SK-N-SH treated with all-trans-retinoic acid at 6 μM for 48 hours (cell line): ENCODE measurements at regions not wholly inside any gene's neighbourhood (a gene's known extent, or its start where the extent isn't known, plus 50 kb on each side); places are given as distances from the start of the nearest gene placed in this dataset.

Experiments
- ATAC-seq: fragments of 200-7000 bp; cut with Tn5 transposase; 3 replicates; pipeline ENCODE4 v1.9.1; 2020; ENCODE audit warnings: mild to moderate bottlenecking, moderate library complexity
- ARNTL ChIP-seq: fragments of 450-650 bp; formaldehyde crosslinking; IDR thresholded peaks from 2 replicates; pipeline ENCODE4 v1.5.0; 2020; ENCODE audit warnings: low read depth, mild to moderate bottlenecking, moderate library complexity, borderline replicate concordance
- BACH2 ChIP-seq: fragments of 250-450 bp; sonication (Bioruptor Pico); IDR thresholded peaks from 2 replicates; pipeline ENCODE4 v1.9.0; 2021; ENCODE audit warnings: mild to moderate bottlenecking, borderline replicate concordance
- CSDC2 ChIP-seq: fragments of 250-450 bp; sonication (Bioruptor Pico); IDR thresholded peaks from 2 replicates; pipeline ENCODE4 v1.5.0; 2020; ENCODE audit warnings: mild to moderate bottlenecking, moderate library complexity
- CSRNP3 ChIP-seq: fragments of 250-450 bp; sonication (Bioruptor Pico); IDR thresholded peaks from 2 replicates; pipeline ENCODE4 v1.5.1; 2021; ENCODE audit warnings: mild to moderate bottlenecking, moderate library complexity
- ESRRG ChIP-seq: fragments of 250-450 bp; sonication (Bioruptor Pico); IDR thresholded peaks from 2 replicates; pipeline ENCODE4 v1.6.1; 2021; ENCODE audit warnings: mild to moderate bottlenecking
- GLIS3 ChIP-seq: fragments of 250-450 bp; sonication (Bioruptor Pico); IDR thresholded peaks from 2 replicates; pipeline ENCODE4 v1.5.0; 2020; ENCODE audit warnings: mild to moderate bottlenecking, moderate library complexity
- OSR1 ChIP-seq: fragments of 250-450 bp; sonication (Bioruptor Pico); IDR thresholded peaks from 2 replicates; pipeline ENCODE4 v1.8.0; 2022; ENCODE audit warnings: moderate library complexity, mild to moderate bottlenecking, inconsistent platforms
- PATZ1 ChIP-seq: fragments of 250-450 bp; sonication (Bioruptor Pico); IDR thresholded peaks from 2 replicates; pipeline ENCODE4 v1.8.0; 2020; ENCODE audit warnings: mild to moderate bottlenecking, moderate library complexity, borderline replicate concordance
- PPARA ChIP-seq: fragments of 250-450 bp; sonication (Bioruptor Pico); IDR thresholded peaks from 2 replicates; pipeline ENCODE4 v1.5.0; 2020; ENCODE audit warnings: mild to moderate bottlenecking, borderline replicate concordance
- RARB ChIP-seq: fragments of 250-450 bp; sonication (Bioruptor Pico); IDR thresholded peaks from 2 replicates; pipeline ENCODE4 v1.8.0; 2021; ENCODE audit warnings: mild to moderate bottlenecking, moderate library complexity
- TCF4 ChIP-seq: fragments of 250-450 bp; sonication (Bioruptor Pico); IDR thresholded peaks from 2 replicates; pipeline ENCODE4 v1.8.0; 2021; ENCODE audit warnings: mild to moderate bottlenecking, moderate library complexity, borderline replicate concordance
- TOX ChIP-seq: fragments of 250-450 bp; sonication (Bioruptor Pico); IDR thresholded peaks from 2 replicates; pipeline ENCODE4 v1.8.0; 2021; ENCODE audit warnings: mild to moderate bottlenecking, moderate library complexity, borderline replicate concordance
- ZC3H10 ChIP-seq: fragments of 250-450 bp; sonication (Bioruptor Pico); IDR thresholded peaks from 2 replicates; pipeline ENCODE4 v1.5.1; 2021; ENCODE audit warnings: mild to moderate bottlenecking, moderate library complexity
- ZFP3 ChIP-seq: fragments of 250-450 bp; sonication (Bioruptor Pico); IDR thresholded peaks from 2 replicates; pipeline ENCODE4 v1.5.0; 2020; ENCODE audit warnings: mild to moderate bottlenecking, moderate library complexity
- ZFP30 ChIP-seq: fragments of 450-650 bp; formaldehyde crosslinking; IDR thresholded peaks from 2 replicates; pipeline ENCODE4 v1.5.0; 2022; ENCODE audit warnings: mild to moderate bottlenecking, moderate library complexity
- ZNF565 ChIP-seq: fragments of 450-650 bp; formaldehyde crosslinking; conservative IDR thresholded peaks from 2 replicates; pipeline ENCODE4 v1.5.0; 2020; ENCODE audit warnings: low read depth, mild to moderate bottlenecking, moderate library complexity
- ZNF70 ChIP-seq: fragments of 450-650 bp; formaldehyde crosslinking; IDR thresholded peaks from 2 replicates; pipeline ENCODE4 v1.5.0; 2020; ENCODE audit warnings: mild to moderate bottlenecking, moderate library complexity
- TF ChIP-seq, protein P1 (sequence below): fragments of 250-450 bp; sonication (Bioruptor Pico); IDR thresholded peaks from 2 replicates; pipeline ENCODE4 v1.8.0; 2021; ENCODE audit warnings: low read depth, mild to moderate bottlenecking, moderate library complexity, borderline replicate concordance
- TF ChIP-seq, protein P2 (sequence below): fragments of 250-450 bp; sonication (Bioruptor Pico); IDR thresholded peaks from 2 replicates; pipeline ENCODE4 v1.5.0; 2020; ENCODE audit warnings: mild to moderate bottlenecking, moderate library complexity
- TF ChIP-seq, protein P3 (sequence below): fragments of 250-450 bp; sonication (Bioruptor Pico); IDR thresholded peaks from 2 replicates; pipeline ENCODE4 v1.5.1; 2020; ENCODE audit warnings: low read depth, mild to moderate bottlenecking, moderate library complexity

- TF ChIP-seq ZFP3 (CRISPR knock-in tag) (no peak), PATZ1 (CRISPR knock-in tag) (no peak), OSR1 (CRISPR knock-in tag) (no peak), TCF4 (CRISPR knock-in tag) (no peak), TOX (CRISPR knock-in tag) (no peak), BACH2 (CRISPR knock-in tag) (no peak), ARNTL (CRISPR knock-in tag) (no peak), CSDC2 (CRISPR knock-in tag) (no peak), ZNF565 (CRISPR knock-in tag) (no peak), GLIS3 (CRISPR knock-in tag) (no peak), ZNF70 (no peak)
- TF ChIP-seq, protein P1, sequence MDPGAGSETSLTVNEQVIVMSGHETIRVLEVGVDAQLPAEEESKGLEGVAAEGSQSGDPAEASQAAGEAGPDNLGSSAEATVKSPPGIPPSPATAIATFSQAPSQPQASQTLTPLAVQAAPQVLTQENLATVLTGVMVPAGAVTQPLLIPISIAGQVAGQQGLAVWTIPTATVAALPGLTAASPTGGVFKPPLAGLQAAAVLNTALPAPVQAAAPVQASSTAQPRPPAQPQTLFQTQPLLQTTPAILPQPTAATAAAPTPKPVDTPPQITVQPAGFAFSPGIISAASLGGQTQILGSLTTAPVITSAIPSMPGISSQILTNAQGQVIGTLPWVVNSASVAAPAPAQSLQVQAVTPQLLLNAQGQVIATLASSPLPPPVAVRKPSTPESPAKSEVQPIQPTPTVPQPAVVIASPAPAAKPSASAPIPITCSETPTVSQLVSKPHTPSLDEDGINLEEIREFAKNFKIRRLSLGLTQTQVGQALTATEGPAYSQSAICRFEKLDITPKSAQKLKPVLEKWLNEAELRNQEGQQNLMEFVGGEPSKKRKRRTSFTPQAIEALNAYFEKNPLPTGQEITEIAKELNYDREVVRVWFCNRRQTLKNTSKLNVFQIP (CRISPR knock-in tag), result no peak
- TF ChIP-seq, protein P2, sequence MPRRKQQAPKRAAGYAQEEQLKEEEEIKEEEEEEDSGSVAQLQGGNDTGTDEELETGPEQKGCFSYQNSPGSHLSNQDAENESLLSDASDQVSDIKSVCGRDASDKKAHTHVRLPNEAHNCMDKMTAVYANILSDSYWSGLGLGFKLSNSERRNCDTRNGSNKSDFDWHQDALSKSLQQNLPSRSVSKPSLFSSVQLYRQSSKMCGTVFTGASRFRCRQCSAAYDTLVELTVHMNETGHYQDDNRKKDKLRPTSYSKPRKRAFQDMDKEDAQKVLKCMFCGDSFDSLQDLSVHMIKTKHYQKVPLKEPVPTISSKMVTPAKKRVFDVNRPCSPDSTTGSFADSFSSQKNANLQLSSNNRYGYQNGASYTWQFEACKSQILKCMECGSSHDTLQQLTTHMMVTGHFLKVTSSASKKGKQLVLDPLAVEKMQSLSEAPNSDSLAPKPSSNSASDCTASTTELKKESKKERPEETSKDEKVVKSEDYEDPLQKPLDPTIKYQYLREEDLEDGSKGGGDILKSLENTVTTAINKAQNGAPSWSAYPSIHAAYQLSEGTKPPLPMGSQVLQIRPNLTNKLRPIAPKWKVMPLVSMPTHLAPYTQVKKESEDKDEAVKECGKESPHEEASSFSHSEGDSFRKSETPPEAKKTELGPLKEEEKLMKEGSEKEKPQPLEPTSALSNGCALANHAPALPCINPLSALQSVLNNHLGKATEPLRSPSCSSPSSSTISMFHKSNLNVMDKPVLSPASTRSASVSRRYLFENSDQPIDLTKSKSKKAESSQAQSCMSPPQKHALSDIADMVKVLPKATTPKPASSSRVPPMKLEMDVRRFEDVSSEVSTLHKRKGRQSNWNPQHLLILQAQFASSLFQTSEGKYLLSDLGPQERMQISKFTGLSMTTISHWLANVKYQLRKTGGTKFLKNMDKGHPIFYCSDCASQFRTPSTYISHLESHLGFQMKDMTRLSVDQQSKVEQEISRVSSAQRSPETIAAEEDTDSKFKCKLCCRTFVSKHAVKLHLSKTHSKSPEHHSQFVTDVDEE (CRISPR knock-in tag), result no peak
- TF ChIP-seq, all 23 proteins: peak for 0
- ATAC-seq, result no peak
These were observed 181.6 kb downstream of the OTOR start for GRCh38 chr20:16929756-16930155.

- no peak for ATAC-seq
- TF ChIP-seq, protein P2 (CRISPR knock-in tag), result no peak
- TF ChIP-seq, protein P3, sequence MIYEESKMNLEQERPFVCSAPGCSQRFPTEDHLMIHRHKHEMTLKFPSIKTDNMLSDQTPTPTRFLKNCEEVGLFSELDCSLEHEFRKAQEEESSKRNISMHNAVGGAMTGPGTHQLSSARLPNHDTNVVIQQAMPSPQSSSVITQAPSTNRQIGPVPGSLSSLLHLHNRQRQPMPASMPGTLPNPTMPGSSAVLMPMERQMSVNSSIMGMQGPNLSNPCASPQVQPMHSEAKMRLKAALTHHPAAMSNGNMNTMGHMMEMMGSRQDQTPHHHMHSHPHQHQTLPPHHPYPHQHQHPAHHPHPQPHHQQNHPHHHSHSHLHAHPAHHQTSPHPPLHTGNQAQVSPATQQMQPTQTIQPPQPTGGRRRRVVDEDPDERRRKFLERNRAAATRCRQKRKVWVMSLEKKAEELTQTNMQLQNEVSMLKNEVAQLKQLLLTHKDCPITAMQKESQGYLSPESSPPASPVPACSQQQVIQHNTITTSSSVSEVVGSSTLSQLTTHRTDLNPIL, result no peak
- no peak for TF ChIP-seq ZNF70
- TF ChIP-seq ZFP30 (CRISPR knock-in tag), result no peak
- no peak for TF ChIP-seq RARB
- TF ChIP-seq ESRRG, result no peak
- TF ChIP-seq, protein P1 (CRISPR knock-in tag), result no peak
- TF ChIP-seq ZNF565 (CRISPR knock-in tag), result no peak
- TF ChIP-seq CSRNP3 (CRISPR knock-in tag), result no peak
- TF ChIP-seq ZFP3 (CRISPR knock-in tag), result no peak
- TF ChIP-seq CSDC2 (CRISPR knock-in tag), result no peak
- no peak for TF ChIP-seq ZC3H10
- no peak for TF ChIP-seq PPARA (CRISPR knock-in tag)
- no peak for TF ChIP-seq TCF4 (CRISPR knock-in tag)
These were observed 182.5 kb downstream of the OTOR start for GRCh38 chr20:16930656-16931055.
